ENCODE measurements at regions not wholly inside any gene's neighbourhood (a gene's known extent, or its start where the extent isn't known, plus 50 kb on each side); places are given as distances from the start of the nearest gene placed in this dataset.

DNA sequence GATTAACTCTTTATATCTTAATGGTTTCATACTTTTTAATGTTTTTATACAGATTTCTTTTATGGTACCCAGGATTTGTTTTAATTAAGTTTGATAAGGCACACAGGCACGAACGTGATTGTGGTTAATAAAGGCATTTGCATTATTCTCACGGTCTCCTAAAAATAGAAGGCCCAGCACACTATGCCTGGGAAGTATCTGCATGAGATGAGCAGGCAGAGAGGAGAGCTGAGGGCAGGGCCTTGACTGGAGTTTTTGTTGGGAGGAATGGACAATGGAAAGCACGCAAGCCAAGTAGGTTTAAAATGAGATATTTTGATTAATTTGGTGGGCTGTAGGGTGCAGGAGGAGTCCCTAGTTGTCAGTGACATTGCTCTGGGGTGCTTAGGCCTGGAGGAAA lies 1714.3 kb upstream of the PCDH7 start:
- TF ChIP-seq, protein P1, sequence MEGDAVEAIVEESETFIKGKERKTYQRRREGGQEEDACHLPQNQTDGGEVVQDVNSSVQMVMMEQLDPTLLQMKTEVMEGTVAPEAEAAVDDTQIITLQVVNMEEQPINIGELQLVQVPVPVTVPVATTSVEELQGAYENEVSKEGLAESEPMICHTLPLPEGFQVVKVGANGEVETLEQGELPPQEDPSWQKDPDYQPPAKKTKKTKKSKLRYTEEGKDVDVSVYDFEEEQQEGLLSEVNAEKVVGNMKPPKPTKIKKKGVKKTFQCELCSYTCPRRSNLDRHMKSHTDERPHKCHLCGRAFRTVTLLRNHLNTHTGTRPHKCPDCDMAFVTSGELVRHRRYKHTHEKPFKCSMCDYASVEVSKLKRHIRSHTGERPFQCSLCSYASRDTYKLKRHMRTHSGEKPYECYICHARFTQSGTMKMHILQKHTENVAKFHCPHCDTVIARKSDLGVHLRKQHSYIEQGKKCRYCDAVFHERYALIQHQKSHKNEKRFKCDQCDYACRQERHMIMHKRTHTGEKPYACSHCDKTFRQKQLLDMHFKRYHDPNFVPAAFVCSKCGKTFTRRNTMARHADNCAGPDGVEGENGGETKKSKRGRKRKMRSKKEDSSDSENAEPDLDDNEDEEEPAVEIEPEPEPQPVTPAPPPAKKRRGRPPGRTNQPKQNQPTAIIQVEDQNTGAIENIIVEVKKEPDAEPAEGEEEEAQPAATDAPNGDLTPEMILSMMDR (IDR thresholded peaks at IDR 0.05) = no peak
- no peak for TF ChIP-seq POLR2A (IDR thresholded peaks at IDR 0.05)

Measured in heart left ventricle (tissue), 13 donors.